ENCODE measurements at regions not wholly inside any gene's neighbourhood (a gene's known extent, or its start where the extent isn't known, plus 50 kb on each side); places are given as distances from the start of the nearest gene placed in this dataset.

DNA sequence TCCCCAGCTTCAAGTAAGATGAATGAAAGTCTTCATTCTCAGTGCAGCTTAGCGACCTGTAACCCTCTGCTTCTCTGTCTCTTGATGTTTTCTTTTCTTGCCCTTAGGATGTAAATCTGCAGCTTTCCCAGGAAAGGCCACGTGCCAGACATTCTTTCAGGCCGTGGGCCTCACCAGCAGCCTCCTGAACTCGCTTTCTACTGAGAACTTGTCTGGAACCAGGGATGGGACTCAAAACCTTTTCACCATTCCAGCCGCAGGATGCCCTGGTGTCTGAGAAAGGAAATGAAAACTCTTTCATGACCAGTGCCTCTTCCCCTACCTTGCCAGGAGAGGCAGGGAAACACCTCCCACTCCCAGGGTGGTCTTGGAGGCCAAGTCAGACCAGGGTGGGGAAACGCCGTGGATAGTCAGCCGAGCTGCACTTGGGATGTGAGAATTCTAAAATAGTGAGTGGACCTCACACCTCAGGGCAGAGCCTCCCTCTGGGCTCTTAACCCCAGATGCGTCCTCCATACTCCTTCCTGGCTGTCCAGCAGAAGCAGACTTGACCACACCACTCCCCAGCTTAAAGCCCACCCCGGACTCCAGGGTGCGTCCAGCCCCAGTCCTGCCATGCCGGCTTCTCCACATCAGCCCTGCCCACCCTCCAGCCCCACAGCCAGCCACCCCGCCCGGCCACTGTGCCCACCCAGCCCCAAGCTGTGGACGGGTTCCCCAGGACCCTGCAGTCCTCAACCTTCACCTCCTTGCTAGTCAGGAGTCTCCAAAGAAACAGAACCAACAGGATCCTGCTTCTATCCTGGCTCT is 115.5 kb downstream of the TWIST2 start:
- no peak for DNase-seq

GRCh38 chr2:238963971-238964328 is 116.1 kb downstream of the TWIST2 start:
- no peak for DNase-seq

DNA sequence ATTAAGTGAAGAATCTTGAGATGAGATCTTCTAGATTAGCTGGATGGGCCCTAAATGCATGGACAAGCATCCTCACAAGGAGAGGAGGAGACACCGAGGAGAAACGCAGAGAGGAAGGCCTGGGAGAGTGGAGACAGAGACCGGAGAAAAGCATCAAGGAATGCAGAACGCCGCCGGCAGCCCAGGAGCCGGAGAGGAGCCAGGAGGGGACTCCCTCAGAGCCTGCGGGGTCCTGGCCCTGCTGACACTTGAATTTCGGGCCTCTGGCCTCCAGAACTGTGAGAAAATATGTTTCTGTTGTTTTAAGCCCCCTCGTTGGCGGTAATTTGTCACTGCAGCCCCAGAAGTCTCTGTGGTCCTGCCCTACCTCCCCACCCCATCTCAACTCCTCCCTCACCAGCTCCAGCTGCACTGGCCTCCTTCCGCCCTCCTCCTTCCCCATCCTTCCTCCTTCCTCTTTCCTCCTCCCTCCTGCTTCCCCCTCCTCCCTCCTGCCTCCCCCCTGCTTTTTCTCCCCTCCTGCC is 116.7 kb downstream of the TWIST2 start:
- DNase-seq: no peak

- DNase-seq: no peak
Measured at GRCh38 chr2:238965371-238966071, 117.6 kb downstream of the TWIST2 start.

DNA sequence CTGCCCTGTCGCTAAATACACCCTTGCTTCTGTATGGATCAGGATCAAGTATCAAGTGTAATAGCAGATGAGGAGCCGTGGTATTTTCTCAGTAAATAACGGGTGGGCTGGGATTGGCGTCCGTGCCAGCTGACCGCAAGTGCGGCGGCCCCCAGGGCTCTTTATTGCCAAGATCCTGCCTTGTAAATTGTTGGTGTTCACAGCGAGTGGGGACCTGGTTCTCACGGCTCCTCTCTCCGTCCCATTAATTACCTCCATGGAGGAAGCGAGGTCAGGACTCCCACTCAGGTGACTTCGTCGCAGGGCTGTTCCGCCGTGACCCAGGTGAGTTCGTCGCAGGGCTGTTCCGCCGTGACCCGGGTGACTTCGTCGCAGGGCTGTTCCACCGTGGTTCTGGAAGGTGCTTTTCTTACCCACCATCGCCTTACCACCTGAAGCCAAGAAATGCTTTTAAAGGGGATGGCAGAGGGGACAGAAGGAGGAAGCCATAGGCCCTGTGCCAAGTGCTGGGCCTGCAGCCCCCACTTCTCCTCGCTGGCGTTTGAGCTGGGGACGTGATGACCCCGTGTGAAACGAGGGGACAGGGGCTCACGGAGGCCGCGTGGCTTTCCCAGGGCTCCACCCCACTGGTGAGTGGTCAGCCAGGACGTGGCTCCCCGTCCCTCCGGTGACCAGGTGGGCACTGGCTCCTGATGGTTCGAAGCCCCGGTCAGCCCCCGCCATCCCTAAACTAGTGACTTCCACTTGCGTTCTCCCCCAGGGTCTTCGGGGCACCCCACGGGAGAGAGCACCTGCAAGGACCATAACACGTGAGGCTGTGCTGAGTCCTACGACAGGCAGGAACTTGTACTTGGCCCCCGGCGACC is 118.4 kb downstream of the TWIST2 start:
- no peak for DNase-seq

DNA sequence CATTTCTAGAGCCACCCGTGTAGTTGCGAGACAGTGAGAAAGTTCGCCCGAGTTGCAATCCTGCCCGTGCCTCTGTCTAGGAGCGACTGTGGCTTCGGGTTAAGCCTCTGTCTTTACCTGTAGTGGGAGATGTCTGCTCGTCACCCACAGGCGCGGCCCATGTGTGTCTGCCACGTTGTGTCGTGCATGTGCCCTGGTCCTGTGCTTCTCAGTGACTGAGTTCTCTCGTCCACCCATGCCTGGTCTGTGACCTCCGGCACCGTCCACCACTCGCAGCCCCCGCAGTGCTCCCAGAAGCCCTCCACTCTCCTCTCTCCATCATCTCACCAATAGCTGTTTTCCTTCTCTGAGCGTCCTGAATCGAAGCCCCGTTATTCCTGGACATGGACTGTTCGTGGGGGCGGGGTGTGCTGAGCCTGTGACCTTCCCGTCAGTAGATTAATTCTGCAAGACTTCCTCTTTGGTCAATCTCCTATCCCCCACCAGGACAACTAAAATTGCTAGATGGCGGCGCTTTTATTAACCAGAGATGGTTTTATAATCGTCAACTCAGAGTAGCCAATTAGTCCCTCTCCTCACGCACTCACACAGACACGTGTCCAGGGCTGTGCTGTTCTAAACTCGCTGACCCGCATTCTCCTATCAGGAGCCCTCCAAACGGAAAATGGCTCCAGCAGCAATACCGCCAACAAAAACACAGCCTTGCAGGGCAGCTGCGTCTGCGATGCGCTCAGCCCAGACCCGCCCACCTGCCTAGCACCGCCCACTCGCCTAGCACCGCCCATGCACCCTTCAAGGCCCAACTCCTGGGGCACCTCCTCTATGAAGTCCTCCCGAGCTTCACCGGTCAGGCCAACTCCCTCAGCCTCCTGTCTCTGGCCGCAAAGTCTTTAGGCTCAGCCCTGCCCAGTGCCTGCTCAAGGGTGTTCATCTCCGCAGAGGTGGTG is 119.4 kb downstream of the TWIST2 start:
- DNase-seq: no peak

GRCh38 chr2:238967978-238968360 is 120.1 kb downstream of the TWIST2 start:
- no peak for DNase-seq

- DNase-seq: no peak
Measured at GRCh38 chr2:238968616-238969384, 120.9 kb downstream of the TWIST2 start.

DNA sequence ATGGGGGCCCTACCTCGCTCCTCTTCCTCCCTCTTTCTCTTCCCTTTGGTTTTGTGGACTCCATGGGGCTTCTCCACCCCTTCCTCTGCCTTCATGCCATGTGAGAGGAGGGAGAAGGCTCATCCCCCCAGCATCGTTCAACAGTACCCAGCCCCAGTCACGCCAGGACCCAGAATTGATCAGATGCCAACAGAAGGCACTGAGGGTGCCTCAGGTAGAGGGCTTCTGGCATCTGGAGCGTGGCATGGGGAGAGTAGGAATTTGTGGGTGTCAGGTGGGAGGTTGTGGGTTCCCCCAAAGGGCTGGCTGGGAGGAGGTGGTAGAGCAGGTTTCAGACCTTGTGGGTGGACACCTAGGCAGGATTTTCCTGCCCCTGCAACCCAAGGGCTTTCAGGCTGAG is 122.0 kb downstream of the TWIST2 start:
- no peak for DNase-seq

GRCh38 chr2:238970553-238971081 is 122.7 kb downstream of the TWIST2 start:
- DNase-seq: peak; percentile 49

DNA sequence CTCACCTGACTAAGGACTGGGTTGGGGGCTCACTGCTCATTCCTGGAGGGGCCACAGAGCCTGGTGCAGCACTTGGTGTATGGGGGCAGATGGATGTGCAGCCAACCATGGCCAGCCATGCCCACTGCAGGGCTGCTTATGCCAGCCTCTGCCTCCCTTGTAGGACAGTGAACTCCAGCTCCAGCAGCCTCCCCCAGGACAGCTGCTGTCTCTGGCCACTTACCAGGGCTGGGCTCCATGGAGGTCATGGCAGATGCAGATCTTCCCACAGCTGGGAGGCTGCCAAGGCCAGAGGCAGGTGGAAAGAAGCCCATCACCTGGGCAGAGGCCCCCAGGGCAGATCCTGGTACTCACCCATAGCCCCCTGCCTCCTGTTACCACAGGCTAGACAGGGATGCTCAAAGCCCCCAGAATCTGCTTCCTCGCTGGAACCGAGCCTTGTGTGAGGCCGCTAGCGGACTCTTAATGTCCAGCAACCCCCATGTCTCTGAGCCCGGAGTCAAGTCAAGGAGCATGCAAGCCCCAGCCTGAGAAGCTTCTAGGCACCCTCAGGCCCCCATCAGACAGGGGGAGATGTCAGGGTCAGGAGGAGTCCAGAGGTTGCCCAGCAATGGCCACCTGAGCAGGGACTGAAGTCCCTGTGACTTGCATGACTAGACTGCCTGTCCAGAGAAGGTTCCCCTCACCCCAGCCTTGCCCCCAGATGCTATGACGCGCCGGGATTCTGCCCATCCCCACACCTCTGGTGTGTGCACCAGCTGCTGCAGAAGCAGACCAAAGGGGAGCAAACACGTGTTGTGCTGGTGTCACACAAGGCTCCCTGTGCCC is 123.6 kb downstream of the TWIST2 start:
- DNase-seq: no peak

GRCh38 chr2:238972146-238972445 is 124.2 kb downstream of the TWIST2 start:
- no peak for DNase-seq

DNA sequence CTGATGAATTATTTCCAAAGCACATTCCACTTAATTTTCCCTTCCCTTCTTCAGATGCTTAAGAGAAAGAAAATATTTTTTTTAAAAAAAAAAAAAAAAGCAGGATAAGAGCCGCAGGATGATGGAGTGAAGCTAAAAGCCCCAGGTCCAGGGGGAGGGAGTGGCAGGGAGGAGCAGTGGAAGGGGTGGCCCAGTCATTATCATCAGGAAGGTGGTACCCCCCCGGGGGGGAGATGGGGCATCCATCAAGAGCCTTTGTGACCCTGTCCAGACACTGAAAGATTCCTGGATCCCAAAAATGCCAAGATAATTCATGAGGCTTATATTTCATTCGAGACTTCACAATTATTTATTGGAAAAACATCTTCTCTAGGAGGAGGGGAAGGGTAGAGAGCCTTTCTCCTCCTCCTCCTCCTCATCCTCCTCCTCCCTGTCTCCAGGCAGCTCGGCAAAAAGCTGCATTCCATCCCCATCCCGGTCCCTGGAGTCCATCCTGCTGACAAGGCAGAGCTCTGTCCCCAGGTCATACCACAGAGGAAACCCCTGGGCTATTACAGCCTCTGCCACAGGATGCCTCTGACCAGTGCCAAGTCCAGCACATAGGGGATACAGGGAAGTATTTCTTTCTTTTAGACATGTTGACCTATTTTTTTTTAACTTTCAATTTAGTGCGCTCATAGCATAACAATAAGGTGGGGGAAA is 125.3 kb downstream of the TWIST2 start:
- DNase-seq: no peak

GRCh38 chr2:238974081-238974480 is 126.2 kb downstream of the TWIST2 start:
- DNase-seq: no peak

- DNase-seq: peak; percentile 65
Measured at GRCh38 chr2:238974501-238975166, 126.7 kb downstream of the TWIST2 start.

- no peak for DNase-seq
Measured at GRCh38 chr2:238975408-238975807, 127.5 kb downstream of the TWIST2 start.

GRCh38 chr2:238978497-238978896 is 130.6 kb downstream of the TWIST2 start:
- no peak for DNase-seq

GRCh38 chr2:238979636-238980035 is 131.8 kb downstream of the TWIST2 start:
- no peak for DNase-seq
